Ectodermal cell (in vitro differentiated cells): ENCODE measurements at regions not wholly inside any gene's neighbourhood (a gene's known extent, or its start where the extent isn't known, plus 50 kb on each side); places are given as distances from the start of the nearest gene placed in this dataset.
"Not testable (repeated sequence)": the region's sequence is repeated elsewhere in the genome, so short reads cannot be mapped to it uniquely, and the experiment has no call there.

ENCODE experiments used
- H3K27ac ChIP-seq: 2 replicates; pipeline ENCODE4 v1.7.0; 2013; ENCODE audit warnings: mild to moderate bottlenecking, low read depth, low read length; ENCODE audit not compliant: insufficient read depth, poor library complexity, severe bottlenecking
- H3K27me3 ChIP-seq: 2 replicates; pipeline ENCODE4 v1.7.0; 2013; ENCODE audit warnings: mild to moderate bottlenecking, low read length; ENCODE audit not compliant: insufficient read depth, control insufficient read depth, poor library complexity, severe bottlenecking
- H3K36me3 ChIP-seq: one replicate; pipeline ENCODE4 v1.7.0; 2013; ENCODE audit warnings: low read length; ENCODE audit not compliant: control insufficient read depth, insufficient read depth
- H3K4me1 ChIP-seq: one replicate; pipeline ENCODE4 v1.7.0; 2013; ENCODE audit warnings: low read length; ENCODE audit not compliant: control insufficient read depth, insufficient read depth
- H3K4me3 ChIP-seq: 2 replicates; pipeline ENCODE4 v1.7.0; 2013; ENCODE audit warnings: low read depth, low read length, control low read depth; ENCODE audit not compliant: insufficient read depth
- H3K9me3 ChIP-seq: 2 replicates; pipeline ENCODE4 v1.7.0; 2013; ENCODE audit warnings: mild to moderate bottlenecking, low read length, moderate library complexity; ENCODE audit not compliant: control insufficient read depth
- WGBS, 2 experiments: methylation state at CpG; one replicate each; pipeline ENCODE4 v1.1.7; 2013; ENCODE audit warnings: missing lambda C conversion rate in 2 of 2; 5-methylcytosine and 5-hydroxymethylcytosine counted together

- Histone ChIP-seq H3K4me3 (no peak overlapping the region), H3K4me1 (peaks cover 13% of the 10 kb centered on the region), H3K27ac (no peak overlapping the region), H3K27me3 (no peaks in the 10 kb centered on the region), H3K36me3 (no peaks in the 10 kb centered on the region), H3K9me3 (no peaks in the 10 kb centered on the region)
- WGBS, 2 experiments = 86 to 100% methylated on average over 2 of the region's 2 CpGs
Measured at GRCh38 chr5:92944337-92944736, 636.7 kb downstream of the NR2F1-AS1 start.

GRCh38 chr5:92942762-92943161 lies 638.3 kb downstream of the NR2F1-AS1 start:
- Histone ChIP-seq H3K9me3 (no peaks in the 10 kb centered on the region), H3K36me3 (no peaks in the 10 kb centered on the region), H3K4me3 (no peak overlapping the region), H3K4me1 (peaks cover 13% of the 10 kb centered on the region), H3K27me3 (no peaks in the 10 kb centered on the region), H3K27ac (no peak overlapping the region)

DNA sequence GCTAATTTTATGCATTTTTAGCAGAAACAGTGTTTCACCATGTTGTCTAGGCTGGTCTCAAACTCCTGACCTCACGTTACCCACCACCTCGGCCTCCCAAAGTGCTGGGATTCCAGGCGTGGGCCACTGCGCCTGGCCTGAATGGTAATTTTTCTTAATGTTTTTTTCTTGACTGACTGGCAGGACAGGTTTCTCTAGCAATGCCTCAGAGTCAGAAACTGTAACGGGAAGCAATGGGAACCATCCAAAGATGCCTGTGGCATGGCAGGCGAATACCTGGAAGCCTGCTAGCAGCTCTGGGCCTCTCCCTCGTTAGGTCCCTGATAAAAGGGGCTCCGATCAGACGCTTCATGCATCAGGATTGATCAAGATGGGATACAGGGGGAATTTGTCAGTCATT lies 639.2 kb downstream of the NR2F1-AS1 start:
- 89 to 93% methylated on average over 9 of the region's 9 CpGs for whole genome bisulfite sequencing, 2 experiments
- no peak overlapping the region for H3K4me3 ChIP-seq
- H3K27me3 ChIP-seq = no peaks in the 10 kb centered on the region
- no peaks in the 10 kb centered on the region for H3K36me3 ChIP-seq
- H3K4me1 ChIP-seq = peaks cover 13% of the 10 kb centered on the region
- no peaks in the 10 kb centered on the region for H3K9me3 ChIP-seq
- H3K27ac ChIP-seq = no peak overlapping the region

GRCh38 chr5:92939428-92939827 lies 641.6 kb downstream of the NR2F1-AS1 start:
- 68 to 71% methylated on average over 4 of the region's 4 CpGs for WGBS, 2 experiments
- no peak overlapping the region for H3K27ac ChIP-seq
- no peaks in the 10 kb centered on the region for H3K4me1 ChIP-seq
- no peaks in the 10 kb centered on the region for H3K36me3 ChIP-seq
- H3K27me3 ChIP-seq = no peaks in the 10 kb centered on the region
- no peaks in the 10 kb centered on the region for H3K9me3 ChIP-seq
- no peak overlapping the region for H3K4me3 ChIP-seq

- not testable (repeated sequence) for H3K27me3 ChIP-seq, H3K4me1 ChIP-seq, H3K9me3 ChIP-seq, H3K4me3 ChIP-seq, H3K27ac ChIP-seq, H3K36me3 ChIP-seq
- 100% methylated on average over 1 of the region's 2 CpGs; no CpG with 5 or more reads in 1 of the 2 experiments for WGBS, 2 experiments
Measured at GRCh38 chr5:92937396-92937795, 643.6 kb downstream of the NR2F1-AS1 start.

DNA sequence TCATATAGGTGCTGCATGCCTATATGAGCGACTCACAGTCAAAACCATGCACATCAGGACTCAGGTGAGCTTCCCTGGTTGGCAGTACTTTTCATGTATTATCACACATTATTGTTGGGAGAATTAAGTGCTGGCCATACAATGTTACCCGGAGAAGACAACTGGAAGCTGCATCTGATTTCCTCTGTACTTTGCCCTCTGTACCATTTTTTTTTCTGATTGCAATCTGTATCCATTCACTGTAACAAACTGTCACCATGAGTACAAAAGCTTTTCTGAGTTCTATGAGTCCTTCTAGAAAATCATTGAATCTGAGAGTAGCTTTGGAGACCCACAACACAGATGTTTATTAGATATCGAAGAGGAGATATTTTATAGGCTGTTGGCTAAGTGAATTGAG lies 651.0 kb downstream of the NR2F1-AS1 start:
- H3K27ac ChIP-seq = no peak overlapping the region
- WGBS, 2 experiments = 94 to 97% methylated on average over 3 of the region's 3 CpGs
- H3K9me3 ChIP-seq = no peaks in the 10 kb centered on the region
- H3K27me3 ChIP-seq = no peaks in the 10 kb centered on the region
- no peaks in the 10 kb centered on the region for H3K36me3 ChIP-seq
- no peak overlapping the region for H3K4me3 ChIP-seq
- peaks cover 12% of the 10 kb centered on the region for H3K4me1 ChIP-seq

DNA sequence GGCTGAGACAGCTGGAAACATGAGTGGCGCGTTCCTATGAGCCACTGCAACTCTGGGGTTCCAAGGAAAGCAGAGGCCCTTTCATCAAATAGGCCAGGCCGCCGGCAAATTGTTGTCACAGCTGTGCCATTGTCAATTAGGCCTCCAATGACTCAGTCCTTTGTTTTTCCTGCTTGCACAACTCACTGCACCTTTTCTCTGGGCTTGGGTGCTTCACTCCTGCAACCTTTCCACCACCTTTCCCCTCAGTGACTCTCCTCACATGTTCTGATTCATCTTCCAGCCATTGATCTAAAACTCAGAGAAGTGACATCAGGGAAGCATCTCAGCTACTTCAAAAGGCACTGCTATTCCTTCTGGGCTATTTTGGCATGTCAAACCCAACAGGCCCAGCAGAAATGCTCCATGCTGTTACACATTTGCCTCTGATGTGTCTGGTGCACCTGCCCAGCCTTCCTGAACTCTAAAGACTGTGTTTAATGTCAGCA lies 653.7 kb downstream of the NR2F1-AS1 start:
- no peaks in the 10 kb centered on the region for H3K27me3 ChIP-seq
- H3K4me1 ChIP-seq = peaks cover 23% of the 10 kb centered on the region
- H3K27ac ChIP-seq = no peak overlapping the region
- H3K4me3 ChIP-seq = no peak overlapping the region
- H3K9me3 ChIP-seq = no peaks in the 10 kb centered on the region
- no peaks in the 10 kb centered on the region for H3K36me3 ChIP-seq
- WGBS, 2 experiments = 38 to 45% methylated on average over 4 of the region's 4 CpGs

GRCh38 chr5:92923885-92924284 lies 657.1 kb downstream of the NR2F1-AS1 start:
- H3K27ac ChIP-seq = no peak overlapping the region
- no peaks in the 10 kb centered on the region for H3K27me3 ChIP-seq
- no peak overlapping the region for H3K4me3 ChIP-seq
- peaks cover 26% of the 10 kb centered on the region for H3K4me1 ChIP-seq
- H3K36me3 ChIP-seq = no peaks in the 10 kb centered on the region
- 0 to 7% methylated on average over 1 of the region's 1 CpG for WGBS, 2 experiments
- H3K9me3 ChIP-seq = no peaks in the 10 kb centered on the region

GRCh38 chr5:92922231-92922967 lies 658.6 kb downstream of the NR2F1-AS1 start:
- Histone ChIP-seq H3K4me3 (no peak overlapping the region), H3K27me3 (no peaks in the 10 kb centered on the region), H3K4me1 (peaks cover 21% of the 10 kb centered on the region), H3K27ac (no peak overlapping the region), H3K36me3 (no peaks in the 10 kb centered on the region), H3K9me3 (no peaks in the 10 kb centered on the region)
- 54% methylated on average over 5 of the region's 5 CpGs for WGBS, 2 experiments

DNA sequence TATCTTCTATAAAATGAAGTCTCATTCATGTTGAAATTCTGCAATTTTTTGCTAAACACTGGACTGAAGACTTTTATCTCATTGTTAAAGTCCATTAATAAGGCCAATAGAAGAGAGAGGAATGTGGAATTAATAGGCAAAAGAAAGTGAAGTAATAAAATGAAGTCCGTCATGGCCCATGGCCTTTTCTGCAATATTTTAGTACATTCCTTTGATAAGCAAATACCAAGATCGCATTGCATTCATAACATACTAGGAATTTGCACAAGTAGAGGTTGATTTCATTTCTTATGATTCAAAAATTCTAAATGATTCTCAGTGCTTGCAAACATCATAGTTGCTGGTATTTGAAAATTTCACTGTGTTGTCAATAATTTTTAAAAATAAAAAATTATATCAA lies 664.0 kb downstream of the NR2F1-AS1 start:
- 100% methylated on average over 2 of the region's 2 CpGs for WGBS, 2 experiments
- Histone ChIP-seq H3K36me3 (no peaks in the 10 kb centered on the region), H3K4me1 (peaks cover 8% of the 10 kb centered on the region), H3K4me3 (no peak overlapping the region), H3K27me3 (no peaks in the 10 kb centered on the region), H3K27ac (no peak overlapping the region), H3K9me3 (no peaks in the 10 kb centered on the region)
